ENCODE measurements at regions not wholly inside any gene's neighbourhood (a gene's known extent, or its start where the extent isn't known, plus 50 kb on each side); places are given as distances from the start of the nearest gene placed in this dataset.

DNA sequence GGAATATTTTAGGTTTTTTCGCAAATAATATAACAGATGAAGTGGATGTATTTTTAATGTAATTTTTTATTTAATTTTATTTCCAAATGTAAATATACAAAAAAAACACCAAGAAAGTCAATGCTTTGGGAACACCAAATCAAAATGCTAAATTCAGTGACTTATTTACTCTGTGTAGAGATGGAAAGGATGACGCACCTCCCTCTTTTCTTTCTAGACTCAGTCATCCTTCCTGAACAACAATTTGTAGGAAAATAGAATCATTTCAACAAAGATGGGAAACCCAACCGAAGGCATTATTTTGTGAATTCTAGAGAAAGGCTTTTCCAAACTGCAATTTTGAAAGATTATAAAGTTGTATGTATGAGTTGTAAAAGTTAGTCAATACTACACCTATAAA, 57.7 kb downstream of the CCER1 start:
- dilution Hi-C loops (cut with MboI; ENCODE audit: extremely low pct_ligation_motif_present, low sequenced_read_pairs): no loop called here
- H3K4me2 ChIP-seq (ENCODE audit: insufficient read depth, low read length): peak overlapping the region; percentile 24
- POLR2A ChIA-PET: no interaction called here
- peak overlapping the region; percentile 29 for H3K27ac ChIP-seq (ENCODE audit: insufficient read depth, low read depth, low read length)
- FAIRE-seq: no peak
- no TSS peak for BruUV-seq (replicated peaks)
- TF ChIP-seq POLR2AphosphoS5 (IDR thresholded peaks at IDR 0.05; ENCODE audit: insufficient read depth, low read depth, low read length) (no peak), FOS (IDR thresholded peaks at IDR 0.05; ENCODE audit: borderline replicate concordance, insufficient read depth, low read length) (peak; percentile 38), POLR2A (IDR thresholded peaks at IDR 0.05; ENCODE audit: low read depth, low read length) (no peak), EZH2 (IDR thresholded peaks at IDR 0.05; ENCODE audit: borderline replicate concordance, low read depth, low read length, severe bottlenecking) (no peak), JUN (IDR thresholded peaks at IDR 0.05; ENCODE audit: borderline replicate concordance, insufficient read depth, insufficient read length, low read depth) (no peak), GATA2 (IDR thresholded peaks at IDR 0.05; ENCODE audit: insufficient read depth, insufficient read length, low read depth, low read length) (no peak)
- TF ChIP-seq, protein P1, sequence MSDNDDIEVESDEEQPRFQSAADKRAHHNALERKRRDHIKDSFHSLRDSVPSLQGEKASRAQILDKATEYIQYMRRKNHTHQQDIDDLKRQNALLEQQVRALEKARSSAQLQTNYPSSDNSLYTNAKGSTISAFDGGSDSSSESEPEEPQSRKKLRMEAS (IDR thresholded peaks at IDR 0.05; ENCODE audit: insufficient read depth, insufficient read length): no peak
- TF ChIP-seq, protein P2, sequence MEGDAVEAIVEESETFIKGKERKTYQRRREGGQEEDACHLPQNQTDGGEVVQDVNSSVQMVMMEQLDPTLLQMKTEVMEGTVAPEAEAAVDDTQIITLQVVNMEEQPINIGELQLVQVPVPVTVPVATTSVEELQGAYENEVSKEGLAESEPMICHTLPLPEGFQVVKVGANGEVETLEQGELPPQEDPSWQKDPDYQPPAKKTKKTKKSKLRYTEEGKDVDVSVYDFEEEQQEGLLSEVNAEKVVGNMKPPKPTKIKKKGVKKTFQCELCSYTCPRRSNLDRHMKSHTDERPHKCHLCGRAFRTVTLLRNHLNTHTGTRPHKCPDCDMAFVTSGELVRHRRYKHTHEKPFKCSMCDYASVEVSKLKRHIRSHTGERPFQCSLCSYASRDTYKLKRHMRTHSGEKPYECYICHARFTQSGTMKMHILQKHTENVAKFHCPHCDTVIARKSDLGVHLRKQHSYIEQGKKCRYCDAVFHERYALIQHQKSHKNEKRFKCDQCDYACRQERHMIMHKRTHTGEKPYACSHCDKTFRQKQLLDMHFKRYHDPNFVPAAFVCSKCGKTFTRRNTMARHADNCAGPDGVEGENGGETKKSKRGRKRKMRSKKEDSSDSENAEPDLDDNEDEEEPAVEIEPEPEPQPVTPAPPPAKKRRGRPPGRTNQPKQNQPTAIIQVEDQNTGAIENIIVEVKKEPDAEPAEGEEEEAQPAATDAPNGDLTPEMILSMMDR (IDR thresholded peaks at IDR 0.05; ENCODE audit: extremely low read depth in 1 of 2, insufficient read depth in 1 of 2, low read depth in 1 of 2, low read length in 2 of 2): no peak
- H4K20me1 ChIP-seq (replicated peaks; ENCODE audit: control insufficient read depth, extremely low read depth, insufficient read depth, low read length): no peaks in the 10 kb centered on the region
- CTCF ChIA-PET: interaction anchor here (1.8 kb wide), 1 partner anchor 12 kb away, joined by 4 read pairs; no protein-coding TSS in a partner anchor
- no peak overlapping the region for H2AFZ ChIP-seq (ENCODE audit: low read depth, low read length)
- H3K9me1 ChIP-seq (replicated peaks; ENCODE audit: control insufficient read depth, extremely low read depth, insufficient read depth, low read length): no peaks in the 10 kb centered on the region
- peaks cover 21% of the 10 kb centered on the region for H3K4me1 ChIP-seq (ENCODE audit: control insufficient read depth, extremely low read depth, insufficient read depth, low read length)
- H3K9ac ChIP-seq (replicated peaks; ENCODE audit: extremely low read depth, insufficient read depth, low read length): no peak overlapping the region
- no peaks in the 10 kb centered on the region for H3K27me3 ChIP-seq (ENCODE audit: control insufficient read depth in 2 of 2, insufficient read depth in 2 of 2, low read length in 2 of 2)
- H3K9me3 ChIP-seq (replicated peaks; ENCODE audit: control insufficient read depth, insufficient read depth, low read length): no peaks in the 10 kb centered on the region
- peak; percentile 14 for DNase-seq (ENCODE audit: low read depth, low spot score)
- no peak overlapping the region for H3K4me3 ChIP-seq (replicated peaks in 1 of 3; ENCODE audit: insufficient read depth in 1 of 3, low read depth in 1 of 3, low read length in 3 of 3)
- no peaks in the 10 kb centered on the region for H3K36me3 ChIP-seq (ENCODE audit: control insufficient read depth in 2 of 2, extremely low read depth in 1 of 2, insufficient read depth in 2 of 2, low read length in 2 of 2)
- intact Hi-C loops (cut with micrococcal nuclease): no loop called here
- no peaks in the 10 kb centered on the region for H3K79me2 ChIP-seq (ENCODE audit: control insufficient read depth, insufficient read depth, low read length)
